ENCODE measurements at regions not wholly inside any gene's neighbourhood (a gene's known extent, or its start where the extent isn't known, plus 50 kb on each side); places are given as distances from the start of the nearest gene placed in this dataset.
"Not testable (repeated sequence)": the region's sequence is repeated elsewhere in the genome, so short reads cannot be mapped to it uniquely, and the experiment has no call there.

GRCh38 chr4:57719456-57719855 lies 609.3 kb upstream of the IGFBP7 start:
- WGBS (ENCODE audit: extremely low coverage, insufficient coverage, low lambda C conversion rate) = no CpG with 5 or more reads among the region's 2 CpGs
- Histone ChIP-seq H4K8ac (ENCODE audit: low read depth, low read length) (no peak overlapping the region), H2BK15ac (replicated peaks; ENCODE audit: low read depth) (no peak overlapping the region), H3K4ac (ENCODE audit: low read depth, low read length) (no peak overlapping the region), H3K79me1 (ENCODE audit: low read length) (no peaks in the 10 kb centered on the region), H3K4me1 (ENCODE audit: control insufficient read depth, low read depth, low read length) (no peaks in the 10 kb centered on the region), H3K23ac (ENCODE audit: low read length) (no peak overlapping the region), H3K9ac (ENCODE audit: low read length) (no peak overlapping the region), H3K27ac (ENCODE audit: low read depth, low read length) (no peak overlapping the region), H3K4me2 (ENCODE audit: low read length) (no peak overlapping the region), H2BK120ac (ENCODE audit: low read depth, low read length) (no peak overlapping the region), H3K27me3 (ENCODE audit: insufficient read depth, low read length, poor library complexity) (no peaks in the 10 kb centered on the region), H2BK5ac (ENCODE audit: low read length) (no peak overlapping the region), H3K18ac (ENCODE audit: low read length) (no peak overlapping the region), H2AK5ac (ENCODE audit: low read length) (no peak overlapping the region), H3K4me3 (ENCODE audit: low read length) (no peak overlapping the region), H3K56ac (ENCODE audit: low read length) (no peak overlapping the region), H4K5ac (ENCODE audit: low read length) (no peak overlapping the region), H3K79me2 (ENCODE audit: control insufficient read depth, insufficient read depth, low read length) (no peaks in the 10 kb centered on the region), H3K36me3 (ENCODE audit: control insufficient read depth, insufficient read depth, low read length) (no peaks in the 10 kb centered on the region)
- no peak for DNase-seq

GRCh38 chr4:57714313-57714712 lies 604.1 kb upstream of the IGFBP7 start:
- H2BK15ac ChIP-seq (replicated peaks; ENCODE audit: low read depth); DNase-seq; H3K79me1 ChIP-seq (ENCODE audit: low read length); H3K79me2 ChIP-seq (ENCODE audit: control insufficient read depth, insufficient read depth, low read length); H3K27ac ChIP-seq (ENCODE audit: low read depth, low read length); H3K4ac ChIP-seq (ENCODE audit: low read depth, low read length); H2AK5ac ChIP-seq (ENCODE audit: low read length); H3K4me2 ChIP-seq (ENCODE audit: low read length); H3K36me3 ChIP-seq (ENCODE audit: control insufficient read depth, insufficient read depth, low read length); H2BK120ac ChIP-seq (ENCODE audit: low read depth, low read length); H3K18ac ChIP-seq (ENCODE audit: low read length); H4K5ac ChIP-seq (ENCODE audit: low read length); H4K8ac ChIP-seq (ENCODE audit: low read depth, low read length); H2BK5ac ChIP-seq (ENCODE audit: low read length); H3K4me1 ChIP-seq (ENCODE audit: control insufficient read depth, low read depth, low read length); H3K9ac ChIP-seq (ENCODE audit: low read length); H3K4me3 ChIP-seq (ENCODE audit: low read length); H3K56ac ChIP-seq (ENCODE audit: low read length); H3K27me3 ChIP-seq (ENCODE audit: insufficient read depth, low read length, poor library complexity); H3K23ac ChIP-seq (ENCODE audit: low read length): not testable (repeated sequence)
- no CpG with 5 or more reads among the region's 10 CpGs for WGBS (ENCODE audit: extremely low coverage, insufficient coverage, low lambda C conversion rate)

DNA sequence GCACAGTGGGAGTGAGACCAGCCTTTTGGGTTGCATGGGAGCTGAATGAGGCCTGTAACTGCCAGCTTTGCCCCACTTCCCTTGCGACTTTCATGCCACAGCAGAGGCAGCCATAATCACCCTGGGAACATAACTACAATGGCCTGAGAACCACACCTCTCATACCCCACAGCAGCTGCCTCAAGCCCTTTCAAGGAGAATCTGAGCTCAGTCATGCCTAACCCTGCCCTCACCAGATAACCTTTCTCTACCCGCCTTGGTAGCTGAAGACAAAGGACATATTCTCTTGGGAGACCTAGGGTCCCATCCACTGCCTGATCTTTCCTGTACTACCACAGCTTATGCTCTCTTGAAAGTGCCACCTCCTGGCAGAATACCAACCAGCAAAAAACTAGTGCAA lies 599.9 kb upstream of the IGFBP7 start:
- H3K9ac ChIP-seq (ENCODE audit: low read length) = no peak overlapping the region
- no peak overlapping the region for H2AK5ac ChIP-seq (ENCODE audit: low read length)
- H4K5ac ChIP-seq (ENCODE audit: low read length) = no peak overlapping the region
- no peak overlapping the region for H3K18ac ChIP-seq (ENCODE audit: low read length)
- H3K56ac ChIP-seq (ENCODE audit: low read length) = no peak overlapping the region
- no peak for DNase-seq
- H4K8ac ChIP-seq (ENCODE audit: low read depth, low read length) = no peak overlapping the region
- no peaks in the 10 kb centered on the region for H3K79me1 ChIP-seq (ENCODE audit: low read length)
- no peak overlapping the region for H3K23ac ChIP-seq (ENCODE audit: low read length)
- H2BK120ac ChIP-seq (ENCODE audit: low read depth, low read length) = no peak overlapping the region
- no peak overlapping the region for H3K4me2 ChIP-seq (ENCODE audit: low read length)
- no CpG with 5 or more reads among the region's 2 CpGs for WGBS (ENCODE audit: extremely low coverage, insufficient coverage, low lambda C conversion rate)
- H3K4ac ChIP-seq (ENCODE audit: low read depth, low read length) = no peak overlapping the region
- no peak overlapping the region for H3K27ac ChIP-seq (ENCODE audit: low read depth, low read length)
- no peak overlapping the region for H2BK15ac ChIP-seq (replicated peaks; ENCODE audit: low read depth)
- no peaks in the 10 kb centered on the region for H3K27me3 ChIP-seq (ENCODE audit: insufficient read depth, low read length, poor library complexity)
- no peaks in the 10 kb centered on the region for H3K79me2 ChIP-seq (ENCODE audit: control insufficient read depth, insufficient read depth, low read length)
- H2BK5ac ChIP-seq (ENCODE audit: low read length) = no peak overlapping the region
- H3K4me1 ChIP-seq (ENCODE audit: control insufficient read depth, low read depth, low read length) = no peaks in the 10 kb centered on the region
- no peaks in the 10 kb centered on the region for H3K36me3 ChIP-seq (ENCODE audit: control insufficient read depth, insufficient read depth, low read length)
- no peak overlapping the region for H3K4me3 ChIP-seq (ENCODE audit: low read length)

DNA sequence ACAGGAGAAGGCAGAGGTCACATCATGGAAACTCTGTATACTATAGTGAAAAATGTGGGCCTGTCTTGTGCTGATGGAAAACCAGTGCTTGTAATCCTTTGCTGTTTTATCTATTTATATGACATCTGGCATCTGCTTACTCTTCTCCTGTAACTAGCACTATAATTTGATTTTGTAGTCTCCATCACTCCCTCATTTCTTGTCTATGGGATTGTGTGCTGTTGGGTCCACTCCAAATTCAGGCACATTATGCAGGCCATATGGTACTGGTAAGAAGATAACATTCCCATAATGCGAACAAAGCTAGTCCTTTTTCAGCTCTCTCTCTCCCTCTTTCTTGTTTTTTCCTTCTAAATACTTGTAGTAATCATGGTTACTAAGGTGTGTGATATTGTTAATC lies 581.2 kb upstream of the IGFBP7 start:
- Histone ChIP-seq H4K5ac (ENCODE audit: low read length) (no peak overlapping the region), H2BK5ac (ENCODE audit: low read length) (no peak overlapping the region), H3K4me2 (ENCODE audit: low read length) (no peak overlapping the region), H3K79me2 (ENCODE audit: control insufficient read depth, insufficient read depth, low read length) (no peaks in the 10 kb centered on the region), H3K79me1 (ENCODE audit: low read length) (no peaks in the 10 kb centered on the region), H4K8ac (ENCODE audit: low read depth, low read length) (no peak overlapping the region), H3K4ac (ENCODE audit: low read depth, low read length) (no peak overlapping the region), H2BK15ac (replicated peaks; ENCODE audit: low read depth) (no peak overlapping the region), H3K4me1 (ENCODE audit: control insufficient read depth, low read depth, low read length) (peaks cover 2% of the 10 kb centered on the region), H3K27me3 (ENCODE audit: insufficient read depth, low read length, poor library complexity) (no peaks in the 10 kb centered on the region), H2AK5ac (ENCODE audit: low read length) (no peak overlapping the region), H3K18ac (ENCODE audit: low read length) (no peak overlapping the region), H3K9ac (ENCODE audit: low read length) (no peak overlapping the region), H3K27ac (ENCODE audit: low read depth, low read length) (no peak overlapping the region), H3K36me3 (ENCODE audit: control insufficient read depth, insufficient read depth, low read length) (no peaks in the 10 kb centered on the region), H3K4me3 (ENCODE audit: low read length) (no peak overlapping the region), H3K56ac (ENCODE audit: low read length) (no peak overlapping the region), H3K23ac (ENCODE audit: low read length) (no peak overlapping the region), H2BK120ac (ENCODE audit: low read depth, low read length) (no peak overlapping the region)
- no peak for DNase-seq
- no CpG with 5 or more reads among the region's 1 CpG for WGBS (ENCODE audit: extremely low coverage, insufficient coverage, low lambda C conversion rate)

DNA sequence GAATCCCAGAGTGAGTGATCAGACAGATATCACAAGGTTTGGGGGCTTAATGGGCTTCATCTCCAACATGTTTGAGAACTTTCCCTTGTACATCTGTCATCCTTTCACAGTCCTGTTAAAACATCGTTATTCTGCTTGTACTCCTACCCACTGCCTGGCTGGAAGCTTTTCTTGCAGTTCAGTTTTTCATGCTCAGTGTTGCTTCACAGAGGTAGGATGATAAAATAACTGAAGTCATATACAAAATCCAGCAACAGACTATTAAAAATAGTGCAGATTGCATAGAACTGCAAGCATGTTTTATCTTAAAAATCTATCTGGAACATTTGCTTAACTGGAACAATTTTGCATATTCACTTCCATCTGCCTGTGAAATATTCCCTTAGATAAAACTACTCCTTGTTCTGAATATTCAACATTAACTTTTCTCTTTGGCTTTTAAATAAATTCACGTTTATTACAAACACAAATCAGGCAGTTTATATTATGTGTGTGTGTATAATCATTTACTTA lies 579.6 kb upstream of the IGFBP7 start:
- DNase-seq = no peak
- Histone ChIP-seq H2BK15ac (replicated peaks; ENCODE audit: low read depth) (no peak overlapping the region), H3K9ac (ENCODE audit: low read length) (no peak overlapping the region), H3K36me3 (ENCODE audit: control insufficient read depth, insufficient read depth, low read length) (no peaks in the 10 kb centered on the region), H3K18ac (ENCODE audit: low read length) (no peak overlapping the region), H3K27me3 (ENCODE audit: insufficient read depth, low read length, poor library complexity) (no peaks in the 10 kb centered on the region), H4K8ac (ENCODE audit: low read depth, low read length) (no peak overlapping the region), H3K4me2 (ENCODE audit: low read length) (no peak overlapping the region), H2BK5ac (ENCODE audit: low read length) (no peak overlapping the region), H3K4ac (ENCODE audit: low read depth, low read length) (no peak overlapping the region), H3K23ac (ENCODE audit: low read length) (no peak overlapping the region), H2AK5ac (ENCODE audit: low read length) (no peak overlapping the region), H4K5ac (ENCODE audit: low read length) (no peak overlapping the region), H2BK120ac (ENCODE audit: low read depth, low read length) (no peak overlapping the region), H3K4me1 (ENCODE audit: control insufficient read depth, low read depth, low read length) (peaks cover 2% of the 10 kb centered on the region), H3K56ac (ENCODE audit: low read length) (no peak overlapping the region), H3K79me1 (ENCODE audit: low read length) (no peaks in the 10 kb centered on the region), H3K27ac (ENCODE audit: low read depth, low read length) (no peak overlapping the region), H3K4me3 (ENCODE audit: low read length) (no peak overlapping the region), H3K79me2 (ENCODE audit: control insufficient read depth, insufficient read depth, low read length) (no peaks in the 10 kb centered on the region)
- no CpG with 5 or more reads among the region's 2 CpGs for WGBS (ENCODE audit: extremely low coverage, insufficient coverage, low lambda C conversion rate)

DNA sequence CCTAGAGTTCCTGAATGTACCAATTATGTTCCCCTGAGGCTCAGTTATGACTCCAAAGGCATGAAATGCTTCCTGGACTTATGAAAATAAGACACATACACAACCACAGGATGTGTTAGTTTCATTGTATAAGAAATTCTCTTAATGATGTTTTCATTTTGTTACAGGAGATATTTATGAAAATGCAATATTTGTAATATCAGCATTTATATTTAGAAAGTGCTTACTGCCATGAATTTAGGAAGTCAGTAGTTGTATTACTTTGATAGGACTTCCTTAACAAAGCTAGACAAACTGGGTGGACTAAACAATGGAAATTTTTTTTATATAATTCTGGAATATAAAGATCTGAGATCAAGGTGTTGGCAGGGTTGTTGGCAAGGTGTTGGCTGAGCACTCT lies 572.1 kb upstream of the IGFBP7 start:
- Histone ChIP-seq H3K4me2 (ENCODE audit: low read length) (no peak overlapping the region), H2BK15ac (replicated peaks; ENCODE audit: low read depth) (no peak overlapping the region), H3K79me1 (ENCODE audit: low read length) (no peaks in the 10 kb centered on the region), H3K4me1 (ENCODE audit: control insufficient read depth, low read depth, low read length) (no peaks in the 10 kb centered on the region), H3K56ac (ENCODE audit: low read length) (no peak overlapping the region), H3K36me3 (ENCODE audit: control insufficient read depth, insufficient read depth, low read length) (no peaks in the 10 kb centered on the region), H3K4ac (ENCODE audit: low read depth, low read length) (no peak overlapping the region), H3K18ac (ENCODE audit: low read length) (no peak overlapping the region), H3K27ac (ENCODE audit: low read depth, low read length) (no peak overlapping the region), H2AK5ac (ENCODE audit: low read length) (no peak overlapping the region), H2BK120ac (ENCODE audit: low read depth, low read length) (no peak overlapping the region), H3K23ac (ENCODE audit: low read length) (no peak overlapping the region), H3K79me2 (ENCODE audit: control insufficient read depth, insufficient read depth, low read length) (no peaks in the 10 kb centered on the region), H3K9ac (ENCODE audit: low read length) (no peak overlapping the region), H3K4me3 (ENCODE audit: low read length) (no peak overlapping the region), H3K27me3 (ENCODE audit: insufficient read depth, low read length, poor library complexity) (no peaks in the 10 kb centered on the region), H2BK5ac (ENCODE audit: low read length) (no peak overlapping the region), H4K8ac (ENCODE audit: low read depth, low read length) (no peak overlapping the region), H4K5ac (ENCODE audit: low read length) (no peak overlapping the region)
- no peak for DNase-seq

Data from mesendoderm (in vitro differentiated cells).